HG02763 (cell line): ENCODE measurements at regions not wholly inside any gene's neighbourhood (a gene's known extent, or its start where the extent isn't known, plus 50 kb on each side); places are given as distances from the start of the nearest gene placed in this dataset.
"Not testable (repeated sequence)": the region's sequence is repeated elsewhere in the genome, so short reads cannot be mapped to it uniquely, and the experiment has no call there.

ENCODE experiments used
- ATAC-seq: cut with Tn5 transposase; IDR thresholded peaks from one replicate; pipeline ENCODE4 v1.9.1; 2021; ENCODE audit warnings: mild to moderate bottlenecking, moderate library complexity; ENCODE audit not compliant: unreplicated experiment

GRCh38 chr14:41096131-41096530 lies 510.5 kb upstream of the LRFN5 start:
- ATAC-seq: no peak

- no peak for ATAC-seq
These were observed 519.6 kb upstream of the LRFN5 start for GRCh38 chr14:41087056-41087455.

GRCh38 chr14:41073544-41073943 lies 533.1 kb upstream of the LRFN5 start:
- ATAC-seq: no peak

GRCh38 chr14:41072776-41073175 lies 533.9 kb upstream of the LRFN5 start:
- ATAC-seq: no peak

- ATAC-seq: no peak
These were observed 535.3 kb upstream of the LRFN5 start for GRCh38 chr14:41071351-41071750.

DNA sequence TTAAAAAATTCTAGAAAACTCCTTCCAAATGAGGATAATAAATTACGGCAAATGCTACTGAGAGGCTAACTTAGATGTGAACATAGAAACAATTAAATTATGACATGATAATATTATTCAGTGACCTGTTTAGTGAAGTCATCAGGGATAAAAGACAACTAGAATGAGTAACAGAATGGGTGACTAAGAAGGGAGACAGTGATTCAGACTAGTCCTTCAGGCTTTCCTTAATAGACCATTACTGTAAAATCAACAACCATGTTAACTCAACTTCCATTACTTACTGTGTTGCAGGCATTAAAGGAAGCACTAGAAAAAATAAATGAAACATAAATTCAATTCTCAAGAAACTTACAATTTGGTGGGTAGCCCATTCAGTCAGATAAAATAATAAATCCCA lies 543.9 kb upstream of the LRFN5 start:
- ATAC-seq: no peak

DNA sequence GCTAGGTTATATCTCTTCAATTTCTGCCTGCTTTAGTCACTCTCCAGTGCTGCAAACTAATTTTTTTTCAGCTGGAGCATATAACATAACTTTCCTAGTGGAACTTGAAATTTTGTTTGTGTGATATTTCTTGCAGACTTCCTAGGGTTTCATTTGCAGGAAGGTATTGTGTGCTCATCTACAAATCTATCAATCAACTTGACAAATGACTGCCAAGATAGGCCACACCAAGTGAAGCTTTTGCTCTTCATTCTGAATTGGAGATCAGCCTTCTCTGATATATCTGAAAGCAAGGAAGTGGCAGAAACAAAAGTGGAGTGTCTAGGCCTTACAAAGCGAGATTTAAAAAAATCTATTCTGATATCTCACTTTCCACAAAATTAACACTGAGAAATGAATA lies 551.1 kb upstream of the LRFN5 start:
- no peak for ATAC-seq

GRCh38 chr14:41051801-41052200 lies 554.9 kb upstream of the LRFN5 start:
- ATAC-seq: no peak

GRCh38 chr14:41047763-41048162 lies 558.9 kb upstream of the LRFN5 start:
- ATAC-seq: no peak

DNA sequence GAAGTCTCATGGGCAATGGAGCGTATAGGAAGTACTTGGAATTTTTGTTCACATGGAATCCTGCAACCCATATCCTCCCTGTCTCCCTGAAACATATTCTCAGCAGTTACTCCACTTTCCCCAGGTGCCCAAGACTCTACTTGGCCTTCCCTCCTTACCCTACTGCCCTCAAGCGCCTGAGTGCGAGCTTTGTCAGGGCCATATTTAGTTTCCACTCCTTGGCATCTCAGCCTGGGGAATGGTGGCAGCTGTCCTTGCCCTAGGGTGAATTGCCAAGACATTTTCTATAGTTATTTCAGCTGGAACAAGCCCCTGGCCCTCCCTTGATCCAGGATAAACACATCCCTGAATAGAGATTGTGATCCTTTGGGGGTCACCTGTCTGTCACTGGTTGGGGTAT lies 569.3 kb upstream of the LRFN5 start:
- no peak for ATAC-seq

GRCh38 chr14:41034969-41035368 lies 571.7 kb upstream of the LRFN5 start:
- ATAC-seq: no peak

DNA sequence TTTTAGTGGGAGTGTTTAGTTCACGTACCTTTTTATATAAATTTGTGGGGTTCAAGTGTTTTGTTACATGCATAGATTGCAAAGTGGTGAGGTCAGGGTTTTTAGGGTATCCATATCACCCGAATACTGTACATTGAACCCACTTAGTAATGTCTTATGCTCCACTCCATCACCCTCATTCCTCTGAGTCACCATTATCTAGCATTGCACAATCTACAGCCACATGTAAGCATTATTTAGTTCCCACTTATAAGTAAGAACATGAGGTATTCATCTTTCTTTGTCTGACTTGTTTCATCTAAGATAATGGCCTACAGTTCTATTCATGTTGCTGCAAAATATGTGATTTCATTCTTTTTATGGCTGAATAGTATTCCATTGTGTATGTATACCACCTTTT lies 583.7 kb upstream of the LRFN5 start:
- no peak for ATAC-seq

GRCh38 chr14:41016213-41016612 lies 590.5 kb upstream of the LRFN5 start:
- no peak for ATAC-seq

GRCh38 chr14:41000350-41000749 lies 606.3 kb upstream of the LRFN5 start:
- no peak for ATAC-seq

DNA sequence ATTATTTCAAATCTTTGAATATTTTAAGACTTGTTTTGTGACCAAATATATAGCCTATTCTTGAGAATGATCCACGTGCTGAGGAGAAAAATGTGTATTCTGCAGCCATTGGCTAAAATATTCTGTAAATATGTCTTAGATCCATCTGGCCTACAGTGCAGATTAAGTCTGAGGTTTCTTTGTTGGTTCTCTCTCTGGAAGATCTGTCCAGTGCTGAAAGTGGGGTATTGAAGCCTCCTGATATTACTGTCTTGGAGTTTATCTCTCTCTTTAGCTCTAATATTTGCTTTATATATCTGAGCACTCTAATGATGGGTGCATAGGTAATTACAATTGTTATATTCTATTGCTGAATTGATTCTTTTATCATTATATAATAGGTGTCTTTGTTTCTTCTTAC lies 617.4 kb upstream of the LRFN5 start:
- no peak for ATAC-seq

DNA sequence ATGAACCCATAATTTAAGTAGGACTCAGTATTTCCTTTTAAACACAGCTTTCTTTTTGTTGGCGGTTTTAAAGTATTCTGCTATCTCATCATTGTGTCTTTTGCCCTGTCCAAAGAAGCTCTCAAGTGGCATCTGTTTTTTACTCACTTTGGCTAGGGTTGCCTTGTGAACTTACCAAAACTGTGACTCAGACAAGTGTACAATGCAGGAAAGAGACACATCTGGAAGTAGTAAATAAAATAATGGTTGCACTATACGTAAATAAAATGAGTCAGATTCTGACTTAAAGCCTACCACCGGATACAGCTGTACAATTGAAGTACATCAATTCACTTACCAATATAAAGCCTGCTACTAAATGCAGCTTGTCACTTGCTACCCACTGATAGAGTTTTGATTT lies 619.2 kb upstream of the LRFN5 start:
- ATAC-seq: no peak

DNA sequence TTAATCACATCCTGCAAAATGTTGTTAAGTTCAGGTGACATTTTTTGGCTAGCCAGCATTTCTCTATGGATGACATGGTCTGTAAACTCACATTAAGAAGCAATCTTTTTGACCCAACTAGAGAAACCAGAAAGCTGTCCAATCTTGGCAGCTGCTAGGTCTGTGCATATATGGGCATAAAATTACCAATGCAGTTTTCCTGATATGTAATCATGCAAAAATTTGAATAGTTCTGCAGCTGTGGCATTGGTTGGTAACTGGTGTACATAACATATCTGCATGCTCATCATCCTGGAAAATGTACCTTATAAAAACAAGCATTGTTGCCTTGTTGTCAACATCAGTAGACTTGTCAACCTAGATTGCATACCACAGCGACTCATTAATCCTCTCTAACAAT lies 620.0 kb upstream of the LRFN5 start:
- no peak for ATAC-seq

- ATAC-seq: no peak
These were observed 621.1 kb upstream of the LRFN5 start for GRCh38 chr14:40985584-40985983.

GRCh38 chr14:40983604-40984003 lies 623.1 kb upstream of the LRFN5 start:
- ATAC-seq: no peak

DNA sequence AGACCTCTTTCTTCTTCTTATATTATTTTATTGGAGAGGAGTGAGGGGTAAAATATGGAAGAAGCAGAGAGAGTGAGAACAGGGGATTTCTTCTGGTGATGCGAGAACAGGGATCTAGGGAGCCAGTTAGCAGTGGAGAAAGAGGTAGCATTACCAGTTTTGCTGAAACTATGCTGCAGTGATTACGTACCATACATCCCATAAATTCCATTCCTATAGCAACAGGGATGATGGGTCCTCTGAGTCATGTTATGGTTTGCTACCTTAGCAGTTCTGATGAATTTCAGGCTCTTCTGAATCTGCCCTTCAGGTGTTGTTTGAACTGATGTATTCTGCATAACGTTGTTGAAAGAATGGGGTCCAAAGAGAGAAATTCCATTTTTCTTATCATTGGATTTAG lies 625.4 kb upstream of the LRFN5 start:
- no peak for ATAC-seq

- not testable (repeated sequence) for ATAC-seq
These were observed 646.4 kb upstream of the LRFN5 start for GRCh38 chr14:40960257-40960656.

- no peak for ATAC-seq
These were observed 651.6 kb upstream of the LRFN5 start for GRCh38 chr14:40955131-40955505.

- not testable (repeated sequence) for ATAC-seq
These were observed 652.1 kb upstream of the LRFN5 start for GRCh38 chr14:40954448-40955130.
